GM19467 (cell line): ENCODE measurements at regions not wholly inside any gene's neighbourhood (a gene's known extent, or its start where the extent isn't known, plus 50 kb on each side); places are given as distances from the start of the nearest gene placed in this dataset.

Source experiments
- ATAC-seq: cut with Tn5 transposase; IDR thresholded peaks from one replicate; pipeline ENCODE4 v1.9.1; 2021; ENCODE audit warnings: mild to moderate bottlenecking, moderate library complexity; ENCODE audit not compliant: unreplicated experiment

DNA sequence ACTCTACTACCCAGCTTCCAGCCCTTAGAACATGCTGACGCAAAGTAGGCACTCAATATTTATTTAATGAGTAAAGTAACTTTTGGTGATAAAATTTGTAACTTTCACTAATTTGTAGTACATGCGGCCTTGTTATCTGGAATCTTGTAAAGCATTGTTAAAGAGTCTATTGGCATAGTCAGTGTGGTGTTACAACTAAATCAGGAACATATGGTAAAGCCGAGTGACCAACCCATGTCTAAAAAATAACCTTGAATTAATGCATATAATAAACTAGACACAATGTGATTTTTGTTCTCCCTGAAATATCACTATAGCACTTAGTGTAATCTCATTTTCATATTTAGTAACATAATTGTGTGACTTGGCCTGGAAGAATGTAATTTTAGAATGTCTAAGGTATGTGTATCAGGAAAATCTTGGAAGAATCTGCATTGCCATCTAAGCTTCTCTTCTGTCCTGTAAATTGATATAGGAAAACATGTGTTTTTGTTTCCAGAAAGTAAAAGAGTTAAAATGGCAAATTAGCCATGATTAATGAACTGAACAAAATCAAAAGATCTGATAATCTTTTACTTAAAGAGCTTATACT, 256.7 kb upstream of the GNAI1 start:
- ATAC-seq, result no peak

DNA sequence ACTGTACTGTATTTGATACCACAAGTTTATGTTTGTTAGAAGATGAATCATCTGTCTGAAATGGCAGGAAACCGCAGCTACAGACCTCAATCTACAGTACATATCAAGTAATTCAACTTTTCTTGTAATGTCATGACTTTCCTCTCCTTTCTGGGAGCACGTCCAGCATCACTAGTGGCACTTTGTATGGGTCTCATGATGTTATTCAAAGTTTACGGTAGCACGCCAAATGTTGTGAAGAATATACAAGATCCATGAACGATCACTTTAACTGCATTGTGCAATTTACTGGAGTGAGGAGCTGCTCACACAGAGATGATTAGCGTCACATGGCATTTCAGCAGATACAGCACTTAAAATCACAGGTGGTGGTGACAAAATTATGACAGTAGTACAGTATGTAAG, 257.8 kb upstream of the GNAI1 start:
- ATAC-seq, result no peak

DNA sequence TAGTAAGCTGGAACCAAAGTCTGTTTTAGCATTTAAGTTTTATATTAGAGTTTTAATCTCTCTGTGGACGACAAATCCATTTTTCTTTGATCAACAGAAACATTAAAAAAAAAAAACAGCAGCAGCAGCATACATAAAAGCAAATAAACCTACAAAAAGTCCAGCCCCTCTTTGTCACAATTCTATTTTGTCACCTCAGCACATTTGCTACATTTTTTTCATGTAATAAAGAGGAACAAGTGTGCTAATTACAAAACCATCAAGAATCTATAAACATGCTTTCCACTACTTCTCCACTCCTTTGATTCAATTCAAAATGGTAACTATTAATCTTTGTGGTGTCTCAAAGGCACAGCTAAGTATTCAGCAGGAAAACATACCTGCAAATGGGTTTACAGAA, 259.8 kb upstream of the GNAI1 start:
- ATAC-seq, result no peak

DNA sequence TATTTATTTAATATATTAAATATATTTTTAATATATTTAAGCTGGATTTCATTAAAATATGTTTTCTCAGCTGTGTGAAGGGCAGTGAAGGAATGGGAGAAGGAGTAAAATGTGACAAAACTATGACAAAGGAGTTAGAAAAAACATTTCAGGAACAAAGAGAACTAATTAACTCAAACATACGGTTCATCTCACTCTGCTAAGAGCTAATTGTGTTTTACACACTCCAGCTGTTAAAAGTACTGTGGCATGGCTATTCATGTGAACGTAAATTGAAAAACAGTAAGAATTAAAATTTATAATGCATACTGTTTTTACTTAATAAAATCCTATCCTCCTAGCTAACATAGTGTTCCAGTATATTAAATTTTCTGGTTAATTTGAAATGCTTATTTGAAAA, 262.5 kb upstream of the GNAI1 start:
- ATAC-seq, result no peak

DNA sequence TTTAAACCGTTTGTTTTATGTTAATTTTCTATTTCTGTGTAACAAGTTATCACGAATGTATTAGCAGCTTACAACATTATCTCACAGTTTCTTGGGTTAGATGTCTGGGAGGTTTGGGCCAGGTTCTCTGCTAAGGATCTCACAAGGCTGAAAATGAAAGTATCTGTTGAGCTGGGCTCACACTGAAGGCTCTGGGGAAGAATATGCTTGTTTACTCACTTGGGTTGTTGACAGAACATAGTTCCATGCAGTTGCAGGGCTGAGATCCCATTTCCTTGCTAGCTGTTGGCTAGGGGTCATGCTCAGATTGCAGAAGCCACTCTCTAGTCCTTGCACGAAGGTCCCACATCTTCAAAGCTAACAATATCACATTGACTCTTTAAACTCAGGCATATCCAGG, 266.6 kb upstream of the GNAI1 start:
- no peak for ATAC-seq

DNA sequence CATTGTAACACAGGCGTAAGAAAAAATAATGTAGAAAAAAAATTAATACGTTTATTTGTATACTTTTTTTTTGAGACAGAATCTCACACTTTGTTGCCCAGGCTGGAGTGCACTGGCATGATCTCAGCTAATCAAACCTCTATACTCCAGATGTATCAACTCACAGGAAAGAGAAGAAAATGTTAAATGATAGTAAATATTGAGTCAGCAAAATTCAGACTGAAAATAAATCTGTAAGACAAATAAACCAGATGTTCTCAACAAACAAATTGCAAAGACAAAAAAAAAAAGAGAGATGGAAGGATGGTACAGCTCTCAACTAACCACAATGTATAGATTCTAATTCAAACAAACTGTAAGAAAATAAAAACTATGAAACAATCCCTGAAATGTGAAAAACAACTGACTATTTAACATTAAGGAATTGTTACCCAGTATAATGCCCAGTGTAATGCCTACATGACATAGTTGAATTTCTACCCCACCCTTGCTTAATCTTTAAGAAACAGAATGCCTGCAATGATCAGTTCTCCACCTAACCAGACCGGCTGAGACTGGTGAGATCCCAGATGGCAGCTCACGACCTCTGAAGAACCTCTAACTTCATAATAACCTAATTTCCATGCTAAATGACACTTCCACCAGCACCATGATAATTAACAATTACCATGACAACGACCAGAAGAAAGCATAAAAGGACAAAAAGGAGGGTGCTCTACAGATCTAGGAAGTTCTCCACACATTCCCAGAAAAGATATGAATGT, 272.0 kb upstream of the GNAI1 start:
- no peak for ATAC-seq

- ATAC-seq, result no peak
Measured at GRCh38 chr7:79855172-79855571, 279.5 kb upstream of the GNAI1 start.

- ATAC-seq, result no peak
Measured at GRCh38 chr7:79854621-79855020, 280.0 kb upstream of the GNAI1 start.

DNA sequence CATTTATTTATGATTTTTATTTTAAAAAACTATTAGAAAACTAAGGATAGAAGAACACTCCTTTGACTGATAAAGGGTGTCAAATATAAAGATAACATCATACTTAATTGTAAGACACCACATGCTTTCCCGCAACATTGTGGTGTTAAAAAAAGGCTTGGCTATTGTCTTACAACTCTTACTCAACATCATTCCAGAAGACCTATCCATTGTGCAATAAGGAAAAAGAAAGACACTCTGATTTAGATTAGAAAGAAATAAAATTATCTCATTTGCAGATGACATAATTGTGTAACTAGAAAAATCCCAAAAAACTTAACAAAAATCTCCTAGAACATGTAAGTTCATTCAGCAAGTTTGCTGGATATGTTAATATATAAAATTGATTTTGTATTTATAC, 296.7 kb upstream of the GNAI1 start:
- ATAC-seq, result no peak

DNA sequence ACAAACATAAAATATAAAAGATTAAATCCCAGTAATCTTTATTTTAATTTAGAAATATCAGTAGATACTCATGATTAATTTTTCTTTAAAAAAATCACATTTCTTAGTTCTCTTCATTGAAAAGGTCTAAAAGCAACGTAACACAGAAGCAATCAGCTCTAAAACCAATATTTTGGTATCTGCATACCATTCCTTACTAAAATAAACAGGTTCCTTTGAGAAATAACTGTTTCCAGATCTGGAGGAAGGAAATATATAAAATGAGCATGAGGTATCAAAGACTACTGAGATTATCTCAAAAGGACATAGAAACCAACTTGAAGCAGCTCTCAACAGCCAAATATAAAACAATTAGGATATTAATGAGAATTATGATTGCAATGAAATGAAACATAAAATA, 301.0 kb upstream of the GNAI1 start:
- no peak for ATAC-seq

GRCh38 chr7:79828866-79829265, 305.8 kb upstream of the GNAI1 start:
- no peak for ATAC-seq

DNA sequence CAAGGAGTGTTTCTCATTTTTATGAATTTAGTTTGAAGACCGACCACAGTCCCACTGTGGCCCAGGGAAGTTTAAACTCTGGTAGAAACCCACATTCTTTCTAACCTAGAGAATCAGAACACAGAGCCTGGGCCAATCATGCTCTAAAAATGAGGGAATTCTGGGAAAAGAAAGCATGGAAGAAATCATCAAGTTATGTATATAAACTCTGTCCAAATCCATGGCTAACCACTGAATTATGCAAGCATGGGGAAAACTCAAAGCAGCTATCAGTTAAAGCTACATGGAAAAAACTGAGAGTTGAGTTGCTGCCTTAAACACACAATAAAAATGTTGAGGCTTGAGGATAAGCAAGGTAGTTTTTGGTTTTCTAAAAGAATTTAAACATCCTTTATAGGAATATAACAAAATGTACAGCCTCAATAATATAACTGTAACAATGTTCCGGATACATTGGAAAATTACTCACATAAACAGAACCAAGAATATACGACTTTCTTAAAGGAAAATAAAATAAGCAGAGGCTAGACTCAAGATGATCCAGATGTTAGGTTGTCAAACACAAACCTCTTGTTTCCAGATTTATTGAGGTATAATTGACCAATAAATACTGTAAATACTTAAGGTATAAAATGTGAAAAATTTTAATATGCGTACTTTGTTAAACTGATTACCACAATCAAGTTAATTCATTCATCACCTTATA, 311.2 kb upstream of the GNAI1 start:
- ATAC-seq, result no peak

- ATAC-seq, result no peak
Measured at GRCh38 chr7:79822620-79823240, 311.9 kb upstream of the GNAI1 start.

DNA sequence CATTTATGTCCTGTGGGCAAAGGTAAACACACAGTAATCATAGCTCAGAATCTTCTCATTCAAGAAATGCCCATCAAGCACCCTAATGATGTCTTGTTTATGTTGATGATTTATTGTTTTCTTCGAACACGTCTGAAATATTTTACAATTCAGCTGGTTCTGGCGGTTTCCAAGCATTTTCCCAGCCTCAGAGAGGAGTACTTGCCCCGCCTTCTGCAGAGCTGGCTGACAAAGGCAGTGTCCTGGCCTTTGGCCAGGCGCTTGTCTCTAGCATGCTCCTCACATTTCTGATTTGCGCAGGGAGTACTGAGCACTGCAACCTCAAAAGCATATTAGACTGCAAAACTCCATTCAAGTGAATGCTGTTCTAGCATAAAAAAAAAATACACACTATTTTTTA, 314.2 kb upstream of the GNAI1 start:
- ATAC-seq, result no peak

DNA sequence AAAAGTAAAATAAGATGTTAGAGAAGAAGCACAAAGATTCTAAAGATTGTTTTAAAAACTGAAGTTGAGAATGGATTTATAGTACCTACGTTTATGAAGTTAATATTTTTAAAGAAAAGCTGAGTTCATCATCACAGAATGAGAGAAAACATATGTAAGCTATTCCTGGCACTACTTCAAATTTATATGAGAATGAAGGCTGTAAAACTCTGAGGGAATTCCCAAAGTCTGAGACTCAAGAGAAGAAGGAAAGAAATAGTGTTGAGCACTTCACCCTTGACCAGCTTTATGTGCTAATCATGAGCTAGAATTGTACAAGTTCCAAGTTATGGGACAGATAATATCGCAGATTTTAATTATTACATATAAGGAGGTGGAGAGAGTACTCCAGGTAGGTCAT, 323.7 kb upstream of the GNAI1 start:
- ATAC-seq, result no peak

DNA sequence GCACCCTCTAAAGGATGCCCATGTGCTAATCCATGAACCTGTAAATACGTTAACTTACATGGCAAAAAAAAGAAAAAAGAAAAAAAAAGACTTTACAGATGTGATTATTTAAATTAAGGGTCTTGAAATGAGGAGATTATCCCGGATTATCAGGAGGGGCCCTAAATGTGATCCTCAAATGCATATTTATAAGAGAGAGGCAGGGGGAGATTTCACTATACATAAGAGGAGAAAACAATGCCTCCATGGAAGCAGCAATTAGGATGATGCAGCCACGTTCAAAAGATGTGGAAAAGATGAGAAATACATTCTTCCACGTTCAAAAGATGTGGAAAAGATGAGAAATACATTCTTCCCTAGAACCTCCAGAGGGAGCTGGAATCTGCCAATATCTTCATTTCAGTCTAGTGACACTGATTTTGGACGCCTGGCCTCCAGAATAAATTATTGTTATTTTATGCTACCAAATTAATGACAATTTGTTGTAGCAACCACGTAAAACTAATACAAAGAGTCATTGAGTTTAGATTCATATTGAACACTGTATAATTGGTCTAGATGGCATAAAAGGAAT, 328.4 kb upstream of the GNAI1 start:
- no peak for ATAC-seq

DNA sequence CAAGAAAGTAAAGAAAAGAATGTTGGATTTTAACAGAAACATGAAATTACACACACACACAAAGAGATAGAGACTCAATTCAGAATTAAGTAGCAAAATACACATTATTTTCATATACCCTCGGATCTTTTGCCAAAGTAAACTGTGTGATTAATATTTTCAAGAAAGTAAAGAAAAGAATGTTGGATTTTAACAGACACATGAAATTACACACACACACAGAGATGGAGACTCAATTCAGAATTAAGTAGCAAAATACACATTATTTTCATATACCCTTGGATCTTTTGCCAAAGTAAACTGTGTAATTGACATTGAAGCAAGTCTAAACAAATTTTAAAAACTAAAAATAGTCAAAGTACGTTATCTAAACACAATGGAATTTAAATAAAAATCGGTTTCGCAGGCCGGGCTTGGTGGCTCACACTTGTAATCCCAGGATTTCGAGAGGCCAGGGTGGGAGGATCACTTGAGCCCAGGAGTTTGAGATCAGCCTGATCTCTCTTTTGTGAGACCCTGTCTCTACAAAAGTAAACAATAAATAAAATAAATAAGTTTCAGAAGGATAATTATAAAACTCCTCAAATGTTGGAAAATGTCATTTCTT, 337.3 kb upstream of the MAGI2 start:
- no peak for ATAC-seq

DNA sequence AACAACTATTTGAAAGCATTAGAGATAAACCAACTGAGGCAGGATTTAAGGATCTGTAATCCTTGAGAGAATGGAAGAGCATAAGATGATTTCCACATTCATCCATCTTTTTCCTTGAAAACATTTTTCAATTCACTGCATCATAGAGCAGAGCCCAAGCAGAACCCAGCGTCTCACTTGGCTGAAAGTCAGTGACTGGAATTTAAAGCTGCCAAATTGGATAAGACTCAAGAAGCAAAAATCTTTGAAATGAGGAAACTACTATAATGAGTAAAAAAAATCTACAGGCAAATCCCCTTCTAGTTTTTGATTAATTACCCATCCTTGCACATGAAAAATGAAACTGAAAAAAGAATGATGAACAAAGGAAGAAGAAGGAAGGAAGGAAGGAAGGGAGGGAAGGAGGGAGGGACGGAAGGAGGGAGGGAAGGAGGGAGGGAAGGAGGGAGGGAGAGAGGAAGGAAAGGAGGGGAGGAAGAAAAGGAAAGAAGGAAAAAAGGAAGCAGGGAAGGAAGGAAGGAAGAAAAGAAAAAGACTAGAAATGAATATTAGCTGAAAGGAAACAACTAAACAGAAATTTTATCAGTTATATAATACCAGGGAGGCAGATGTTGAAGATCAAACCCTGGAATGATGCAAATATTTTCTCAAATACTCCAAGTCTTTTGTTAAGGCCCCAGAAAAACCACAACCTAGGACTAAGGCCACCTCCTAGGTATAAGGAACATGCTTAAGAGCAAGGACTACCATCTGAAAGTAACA, 336.3 kb upstream of the MAGI2 start:
- no peak for ATAC-seq

DNA sequence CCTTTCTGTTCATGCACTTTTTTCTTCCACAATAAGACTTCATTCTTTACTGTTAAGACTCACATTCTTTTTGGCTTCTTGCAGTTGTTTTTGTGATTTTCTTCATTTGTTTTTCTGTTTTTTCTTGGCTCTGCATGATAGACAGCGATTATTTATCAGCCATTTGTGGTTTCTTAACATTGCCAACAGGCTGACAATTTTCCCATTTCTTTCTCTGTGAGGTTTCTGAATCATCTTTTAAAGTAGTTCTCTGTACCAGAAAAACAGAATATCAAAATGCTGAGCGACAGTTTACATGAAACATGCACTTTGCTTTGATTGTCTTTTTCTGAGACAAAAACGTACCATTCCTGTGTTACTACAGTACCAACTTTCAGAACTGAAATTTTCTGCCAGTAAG, 334.2 kb upstream of the MAGI2 start:
- no peak for ATAC-seq

DNA sequence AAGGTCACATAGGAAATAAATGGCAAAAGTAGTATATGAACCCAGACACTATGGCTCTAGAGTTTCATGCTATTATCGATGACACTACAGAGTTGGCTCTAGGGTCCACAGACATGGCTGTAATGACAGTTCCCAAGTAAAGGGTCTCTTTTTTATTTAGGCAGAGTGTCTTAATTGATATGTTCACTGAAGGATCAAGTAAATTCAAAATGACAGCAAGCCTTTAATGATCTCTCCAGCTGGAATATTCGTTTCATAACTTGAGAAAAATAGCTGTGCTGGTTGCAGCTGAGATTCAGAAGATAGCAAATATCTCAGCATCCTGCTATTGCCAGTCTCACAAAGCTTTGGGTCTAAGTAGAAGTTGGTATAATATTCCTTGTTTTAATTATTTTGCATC, 333.6 kb upstream of the MAGI2 start:
- ATAC-seq, result no peak
